ENCODE measurements at regions not wholly inside any gene's neighbourhood (a gene's known extent, or its start where the extent isn't known, plus 50 kb on each side); places are given as distances from the start of the nearest gene placed in this dataset.

- Histone ChIP-seq H4K20me1 (ENCODE audit: insufficient read depth, low read length) (no peaks in the 10 kb centered on the region), H3K27me3 (ENCODE audit: control insufficient read depth in 2 of 2, insufficient read depth in 2 of 2, low read length in 2 of 2) (peaks cover 3% of the 10 kb centered on the region in 2 donors), H3K9ac (ENCODE audit: insufficient read depth, low read length, poor library complexity, severe bottlenecking) (no peak overlapping the region), H3K9me3 (replicated peaks in 1 of 2; ENCODE audit: control insufficient read depth in 1 of 2, insufficient read depth in 1 of 2, low read length in 2 of 2) (no peaks in the 10 kb centered on the region), H2AFZ (ENCODE audit: insufficient read depth, low read depth, low read length, poor library complexity, severe bottlenecking) (peak overlapping the region; percentile 27), H3K27ac (ENCODE audit: low read depth in 1 of 2, low read length in 2 of 2) (no peak overlapping the region), H3K79me2 (ENCODE audit: insufficient read depth, low read length) (no peaks in the 10 kb centered on the region), H3K4me2 (replicated peaks; ENCODE audit: extremely low read depth, low read length, poor library complexity, severe bottlenecking) (peak overlapping the region; percentile 26), H3K4me3 (replicated peaks in 1 of 3; ENCODE audit: low read depth in 2 of 3, low read length in 3 of 3) (no peak overlapping the region), H3K36me3 (replicated peaks in 1 of 2; ENCODE audit: control insufficient read depth in 1 of 2, insufficient read depth in 2 of 2, low read length in 2 of 2) (no peaks in the 10 kb centered on the region), H3K4me1 (ENCODE audit: control insufficient read depth in 1 of 2, insufficient read depth in 2 of 2, low read length in 2 of 2) (peaks cover 0 to 6% of the 10 kb centered on the region in 2 donors)
- Mint-ChIP-seq H3K36me3 (no peaks in the 10 kb centered on the region), H3K4me1 (peaks cover 40% of the 10 kb centered on the region), H3K27ac (no peak overlapping the region), H3K4me3 (peak overlapping the region; percentile 28 to 79), H3K9me3 (no peaks in the 10 kb centered on the region), H3K27me3 (ENCODE audit: low read depth in 3 of 3) (peaks cover 3 to 14% (median 3%) of the 10 kb centered on the region in 3 donors)
- WGBS (ENCODE audit: insufficient coverage): 0% methylated on average over 6 of the region's 8 CpGs
- no peak for TF ChIP-seq CTCF (IDR thresholded peaks at IDR 0.05)
- intact Hi-C loops (cut with micrococcal nuclease): no loop called here
- no peak for DNase-seq
Observed at GRCh38 chr2:123913143-123913735, 111.8 kb upstream of the CNTNAP5 start.

- H3K79me2 ChIP-seq (ENCODE audit: insufficient read depth, low read length): no peaks in the 10 kb centered on the region
- Mint-ChIP-seq H3K36me3 (no peaks in the 10 kb centered on the region), H3K27me3 (ENCODE audit: low read depth in 3 of 3) (peaks cover 2 to 14% (median 3%) of the 10 kb centered on the region in 3 donors), H3K4me3 (no peak overlapping the region), H3K4me1 (peaks cover 37% of the 10 kb centered on the region), H3K9me3 (no peaks in the 10 kb centered on the region), H3K27ac (no peak overlapping the region)
- no peak for TF ChIP-seq CTCF (IDR thresholded peaks at IDR 0.05)
- H4K20me1 ChIP-seq (ENCODE audit: insufficient read depth, low read length): no peaks in the 10 kb centered on the region
- intact Hi-C loops (cut with micrococcal nuclease): no loop called here
- no peak overlapping the region for H3K27ac ChIP-seq (ENCODE audit: low read depth in 1 of 2, low read length in 2 of 2)
- H2AFZ ChIP-seq (ENCODE audit: insufficient read depth, low read depth, low read length, poor library complexity, severe bottlenecking): no peak overlapping the region
- no peak overlapping the region for H3K9ac ChIP-seq (ENCODE audit: insufficient read depth, low read length, poor library complexity, severe bottlenecking)
- no CpG with 5 or more reads among the region's 2 CpGs for WGBS (ENCODE audit: insufficient coverage)
- no peak overlapping the region for H3K4me2 ChIP-seq (replicated peaks; ENCODE audit: extremely low read depth, low read length, poor library complexity, severe bottlenecking)
- no peak overlapping the region for H3K4me3 ChIP-seq (replicated peaks in 1 of 3; ENCODE audit: low read depth in 2 of 3, low read length in 3 of 3)
- DNase-seq: no peak
- H3K27me3 ChIP-seq (ENCODE audit: control insufficient read depth in 2 of 2, insufficient read depth in 2 of 2, low read length in 2 of 2): peaks cover 3% of the 10 kb centered on the region in 2 donors
- no peaks in the 10 kb centered on the region for H3K9me3 ChIP-seq (replicated peaks in 1 of 2; ENCODE audit: control insufficient read depth in 1 of 2, insufficient read depth in 1 of 2, low read length in 2 of 2)
- H3K36me3 ChIP-seq (replicated peaks in 1 of 2; ENCODE audit: control insufficient read depth in 1 of 2, insufficient read depth in 2 of 2, low read length in 2 of 2): no peaks in the 10 kb centered on the region
- H3K4me1 ChIP-seq (ENCODE audit: control insufficient read depth in 1 of 2, insufficient read depth in 2 of 2, low read length in 2 of 2): peaks cover 0 to 6% of the 10 kb centered on the region in 2 donors
Observed at GRCh38 chr2:123915380-123915779, 109.7 kb upstream of the CNTNAP5 start.

Measured in CD14-positive monocyte (primary cell).